ENCODE measurements at regions not wholly inside any gene's neighbourhood (a gene's known extent, or its start where the extent isn't known, plus 50 kb on each side); places are given as distances from the start of the nearest gene placed in this dataset.

DNA sequence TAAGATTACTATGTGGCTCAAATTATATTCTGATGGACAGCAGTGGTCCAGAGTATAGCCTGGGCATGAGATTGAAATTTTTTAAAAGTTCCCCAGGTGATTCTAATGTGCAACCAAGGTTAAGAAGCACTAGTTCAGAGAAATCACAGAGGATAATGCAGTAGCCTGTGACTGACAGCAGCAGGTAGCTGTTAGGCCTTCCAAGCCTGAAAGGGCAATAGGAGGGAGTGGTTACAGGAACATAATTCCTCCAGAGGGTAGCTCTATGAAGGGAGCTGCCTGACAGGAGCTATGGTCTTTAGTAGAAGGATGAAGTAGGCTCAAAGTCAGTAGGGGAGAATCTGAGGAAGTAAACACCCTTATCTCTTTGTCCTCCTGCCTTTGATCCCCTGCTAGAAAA is 342.9 kb upstream of the PPP2R3A start:
- DNase-seq = no peak
- Histone ChIP-seq H3K4me3 (no peak overlapping the region), H3K27ac (no peak overlapping the region), H3K27me3 (no peaks in the 10 kb centered on the region), H3K36me3 (no peaks in the 10 kb centered on the region), H3K4me1 (no peaks in the 10 kb centered on the region), H3K9me3 (no peaks in the 10 kb centered on the region)
- TF ChIP-seq, protein P1, sequence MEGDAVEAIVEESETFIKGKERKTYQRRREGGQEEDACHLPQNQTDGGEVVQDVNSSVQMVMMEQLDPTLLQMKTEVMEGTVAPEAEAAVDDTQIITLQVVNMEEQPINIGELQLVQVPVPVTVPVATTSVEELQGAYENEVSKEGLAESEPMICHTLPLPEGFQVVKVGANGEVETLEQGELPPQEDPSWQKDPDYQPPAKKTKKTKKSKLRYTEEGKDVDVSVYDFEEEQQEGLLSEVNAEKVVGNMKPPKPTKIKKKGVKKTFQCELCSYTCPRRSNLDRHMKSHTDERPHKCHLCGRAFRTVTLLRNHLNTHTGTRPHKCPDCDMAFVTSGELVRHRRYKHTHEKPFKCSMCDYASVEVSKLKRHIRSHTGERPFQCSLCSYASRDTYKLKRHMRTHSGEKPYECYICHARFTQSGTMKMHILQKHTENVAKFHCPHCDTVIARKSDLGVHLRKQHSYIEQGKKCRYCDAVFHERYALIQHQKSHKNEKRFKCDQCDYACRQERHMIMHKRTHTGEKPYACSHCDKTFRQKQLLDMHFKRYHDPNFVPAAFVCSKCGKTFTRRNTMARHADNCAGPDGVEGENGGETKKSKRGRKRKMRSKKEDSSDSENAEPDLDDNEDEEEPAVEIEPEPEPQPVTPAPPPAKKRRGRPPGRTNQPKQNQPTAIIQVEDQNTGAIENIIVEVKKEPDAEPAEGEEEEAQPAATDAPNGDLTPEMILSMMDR (IDR thresholded peaks at IDR 0.05) = no peak
- TF ChIP-seq POLR2A (IDR thresholded peaks at IDR 0.05) (no peak), POLR2AphosphoS5 (IDR thresholded peaks at IDR 0.05) (no peak), EP300 (IDR thresholded peaks at IDR 0.05) (no peak)
- intact Hi-C loops (cut with DNase I) = no loop called here

GRCh38 chr3:135623558-135623957 is 342.0 kb upstream of the PPP2R3A start:
- no peak overlapping the region for H3K27ac ChIP-seq
- no peaks in the 10 kb centered on the region for H3K36me3 ChIP-seq
- H3K4me1 ChIP-seq = no peaks in the 10 kb centered on the region
- no peak for DNase-seq
- WGBS, 2 donors = 86 to 92% methylated on average over 2 of the region's 2 CpGs
- no peaks in the 10 kb centered on the region for H3K9me3 ChIP-seq
- no peak overlapping the region for H3K4me3 ChIP-seq
- no peak for TF ChIP-seq EP300 (IDR thresholded peaks at IDR 0.05)
- TF ChIP-seq, protein P1 (IDR thresholded peaks at IDR 0.05) = no peak
- no peak for TF ChIP-seq POLR2AphosphoS5 (IDR thresholded peaks at IDR 0.05)
- no peak for TF ChIP-seq POLR2A (IDR thresholded peaks at IDR 0.05)
- no peaks in the 10 kb centered on the region for H3K27me3 ChIP-seq
- intact Hi-C loops (cut with DNase I) = no loop called here

GRCh38 chr3:135627057-135627456 is 338.5 kb upstream of the PPP2R3A start:
- 82 to 83% methylated on average over 4 of the region's 4 CpGs for WGBS, 2 donors

GRCh38 chr3:135629701-135630408 is 335.7 kb upstream of the PPP2R3A start:
- 72 to 84% methylated on average over 5 of the region's 5 CpGs for WGBS, 2 donors
- Histone ChIP-seq H3K27ac (no peak overlapping the region), H3K36me3 (no peaks in the 10 kb centered on the region), H3K9me3 (no peaks in the 10 kb centered on the region), H3K27me3 (no peaks in the 10 kb centered on the region), H3K4me3 (no peak overlapping the region), H3K4me1 (no peaks in the 10 kb centered on the region)
- TF ChIP-seq POLR2A (IDR thresholded peaks at IDR 0.05) (no peak), POLR2AphosphoS5 (IDR thresholded peaks at IDR 0.05) (no peak), EP300 (IDR thresholded peaks at IDR 0.05) (no peak)
- TF ChIP-seq, protein P1 (IDR thresholded peaks at IDR 0.05) = no peak
- DNase-seq = no peak
- intact Hi-C loops (cut with DNase I) = no loop called here

More at GRCh38 chr3:135627057-135627456, 338.5 kb upstream of the PPP2R3A start:
- Histone ChIP-seq H3K27me3 (no peaks in the 10 kb centered on the region), H3K4me1 (no peaks in the 10 kb centered on the region), H3K36me3 (no peaks in the 10 kb centered on the region), H3K4me3 (no peak overlapping the region), H3K9me3 (no peaks in the 10 kb centered on the region), H3K27ac (no peak overlapping the region)
- intact Hi-C loops (cut with DNase I) = no loop called here
- DNase-seq = no peak
- TF ChIP-seq EP300 (IDR thresholded peaks at IDR 0.05) = no peak
- no peak for TF ChIP-seq POLR2AphosphoS5 (IDR thresholded peaks at IDR 0.05)
- no peak for TF ChIP-seq POLR2A (IDR thresholded peaks at IDR 0.05)
- TF ChIP-seq, protein P1 (IDR thresholded peaks at IDR 0.05) = no peak

GRCh38 chr3:135632556-135633065 is 332.9 kb upstream of the PPP2R3A start:
- Histone ChIP-seq H3K27ac (no peak overlapping the region), H3K27me3 (no peaks in the 10 kb centered on the region), H3K9me3 (no peaks in the 10 kb centered on the region), H3K4me3 (no peak overlapping the region), H3K36me3 (no peaks in the 10 kb centered on the region), H3K4me1 (no peaks in the 10 kb centered on the region)
- intact Hi-C loops (cut with DNase I) = no loop called here
- no peak for TF ChIP-seq POLR2AphosphoS5 (IDR thresholded peaks at IDR 0.05)
- TF ChIP-seq, protein P1 (IDR thresholded peaks at IDR 0.05) = no peak
- WGBS, 2 donors = 83 to 86% methylated on average over 2 of the region's 2 CpGs
- DNase-seq = no peak

Data from sigmoid colon (tissue), 6 donors.